RWPE2 (cell line): ENCODE measurements at regions not wholly inside any gene's neighbourhood (a gene's known extent, or its start where the extent isn't known, plus 50 kb on each side); places are given as distances from the start of the nearest gene placed in this dataset.
"Not testable (repeated sequence)": the region's sequence is repeated elsewhere in the genome, so short reads cannot be mapped to it uniquely, and the experiment has no call there.

Experiments used
- ATAC-seq: fragments of 200-7000 bp; cut with Tn5 transposase; 3 replicates; pipeline ENCODE4 v1.9.1; 2021; ENCODE audit warnings: low read depth
- DNase-seq: peaks from one replicate; pipeline ENCODE4 v3.0.0-alpha.2; 2020; ENCODE audit warnings: low spot score
- H3K27ac ChIP-seq: fragments of 450-650 bp; 2 replicates; pipeline ENCODE4 v1.5.1; 2017; ENCODE audit warnings: mild to moderate bottlenecking; ENCODE audit not compliant: poor library complexity, severe bottlenecking
- H3K27me3 ChIP-seq: fragments of 250-450 bp; sonication (Bioruptor Pico); 2 replicates; pipeline ENCODE4 v1.5.1; 2021; ENCODE audit warnings: mild to moderate bottlenecking, moderate library complexity; ENCODE audit not compliant: insufficient read depth, poor library complexity, severe bottlenecking
- H3K36me3 ChIP-seq: fragments of 250-450 bp; sonication (Bioruptor Pico); 2 replicates; pipeline ENCODE4 v1.5.1; 2020; ENCODE audit warnings: low read depth, mild to moderate bottlenecking, moderate library complexity
- H3K4me1 ChIP-seq: fragments of 250-450 bp; sonication (Bioruptor Pico); 2 replicates; pipeline ENCODE4 v1.5.1; 2021; ENCODE audit warnings: mild to moderate bottlenecking, moderate library complexity; ENCODE audit not compliant: insufficient read depth, poor library complexity, severe bottlenecking
- H3K4me3 ChIP-seq: fragments of 250-450 bp; sonication (Bioruptor Pico); 2 replicates; pipeline ENCODE4 v1.5.1; 2021; ENCODE audit warnings: mild to moderate bottlenecking, moderate library complexity; ENCODE audit not compliant: severe bottlenecking
- H3K9me3 ChIP-seq: fragments of 250-450 bp; sonication (Bioruptor Pico); 2 replicates; pipeline ENCODE4 v1.5.1; 2021; ENCODE audit warnings: mild to moderate bottlenecking, moderate library complexity; ENCODE audit not compliant: severe bottlenecking
- TF ChIP-seq, protein P1 (sequence below): fragments of 450-650 bp; IDR thresholded peaks from one replicate; pipeline ENCODE4 v1.5.1; 2017; ENCODE audit warnings: mild to moderate bottlenecking, moderate library complexity; ENCODE audit not compliant: poor library complexity, severe bottlenecking

DNA sequence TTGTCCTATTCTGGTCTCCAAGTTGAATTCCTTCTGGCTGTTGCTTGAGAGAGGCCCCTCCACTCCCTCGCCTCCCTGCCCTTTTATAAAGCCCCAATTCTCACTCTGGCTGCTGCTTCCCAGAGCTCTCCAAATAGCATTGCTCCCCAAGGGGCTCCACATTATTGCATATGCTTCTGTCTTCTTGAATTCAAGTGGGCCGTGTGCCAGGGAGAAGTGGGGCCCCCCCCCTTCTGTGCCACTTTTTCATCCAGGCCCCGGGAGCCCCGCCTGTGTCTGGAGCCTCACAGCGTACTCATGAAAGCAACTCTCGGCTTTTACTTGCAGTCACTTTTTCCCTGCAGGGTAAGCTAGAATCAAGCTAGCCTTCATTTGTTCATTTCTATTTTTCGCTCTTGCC, 265.1 kb downstream of the CCSER2 start:
- no peak for DNase-seq
- no peaks in the 10 kb centered on the region for H3K4me1 ChIP-seq
- no peaks in the 10 kb centered on the region for H3K9me3 ChIP-seq
- H3K4me3 ChIP-seq, result no peak overlapping the region
- H3K27ac ChIP-seq, result no peak overlapping the region
- no peaks in the 10 kb centered on the region for H3K27me3 ChIP-seq
- ATAC-seq, result no peak
- no peaks in the 10 kb centered on the region for H3K36me3 ChIP-seq
- TF ChIP-seq, protein P1, sequence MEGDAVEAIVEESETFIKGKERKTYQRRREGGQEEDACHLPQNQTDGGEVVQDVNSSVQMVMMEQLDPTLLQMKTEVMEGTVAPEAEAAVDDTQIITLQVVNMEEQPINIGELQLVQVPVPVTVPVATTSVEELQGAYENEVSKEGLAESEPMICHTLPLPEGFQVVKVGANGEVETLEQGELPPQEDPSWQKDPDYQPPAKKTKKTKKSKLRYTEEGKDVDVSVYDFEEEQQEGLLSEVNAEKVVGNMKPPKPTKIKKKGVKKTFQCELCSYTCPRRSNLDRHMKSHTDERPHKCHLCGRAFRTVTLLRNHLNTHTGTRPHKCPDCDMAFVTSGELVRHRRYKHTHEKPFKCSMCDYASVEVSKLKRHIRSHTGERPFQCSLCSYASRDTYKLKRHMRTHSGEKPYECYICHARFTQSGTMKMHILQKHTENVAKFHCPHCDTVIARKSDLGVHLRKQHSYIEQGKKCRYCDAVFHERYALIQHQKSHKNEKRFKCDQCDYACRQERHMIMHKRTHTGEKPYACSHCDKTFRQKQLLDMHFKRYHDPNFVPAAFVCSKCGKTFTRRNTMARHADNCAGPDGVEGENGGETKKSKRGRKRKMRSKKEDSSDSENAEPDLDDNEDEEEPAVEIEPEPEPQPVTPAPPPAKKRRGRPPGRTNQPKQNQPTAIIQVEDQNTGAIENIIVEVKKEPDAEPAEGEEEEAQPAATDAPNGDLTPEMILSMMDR, result no peak

DNA sequence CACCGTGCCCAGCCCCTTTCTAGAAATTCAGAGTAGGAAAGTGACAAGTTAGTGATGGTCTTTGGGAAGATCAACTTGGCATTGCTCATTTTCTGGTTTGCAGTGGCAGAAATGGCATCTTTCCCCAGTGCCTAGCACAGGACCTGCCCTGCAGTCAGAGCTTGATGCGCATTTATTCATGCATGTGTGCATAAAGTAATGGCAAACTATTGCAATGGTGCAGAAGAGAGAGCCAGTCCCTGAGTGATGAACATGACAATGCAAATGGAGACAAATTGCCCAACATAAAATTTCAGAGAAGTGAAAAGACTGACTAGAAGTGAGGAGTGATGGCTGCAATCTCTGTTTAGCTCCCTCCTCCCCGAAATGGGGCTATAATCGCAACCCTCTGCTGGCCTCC, 268.2 kb downstream of the CCSER2 start:
- Histone ChIP-seq H3K36me3 (no peaks in the 10 kb centered on the region), H3K9me3 (no peaks in the 10 kb centered on the region), H3K27me3 (no peaks in the 10 kb centered on the region), H3K4me1 (no peaks in the 10 kb centered on the region), H3K4me3 (no peak overlapping the region), H3K27ac (no peak overlapping the region)
- ATAC-seq (no peak), DNase-seq (no peak)
- TF ChIP-seq, protein P1, result no peak

DNA sequence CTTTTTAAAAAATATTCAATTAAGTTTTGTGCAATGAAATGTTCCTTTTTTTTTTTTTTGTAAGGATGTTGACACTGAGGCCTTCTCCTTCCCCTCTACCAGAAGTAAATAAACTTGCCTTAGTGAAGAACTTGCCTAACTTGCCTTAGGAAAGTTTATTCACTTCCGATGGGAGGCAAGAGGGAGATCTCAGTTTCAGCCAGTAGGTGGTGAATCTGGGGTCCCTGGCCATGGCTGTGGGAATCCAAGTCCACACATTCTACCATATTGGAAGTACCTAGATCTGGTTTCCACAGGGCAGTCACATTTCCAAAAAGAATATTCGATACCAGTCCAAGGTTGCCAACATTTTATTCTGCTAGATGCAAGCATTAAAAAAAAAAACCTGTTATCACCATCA, 270.9 kb downstream of the CCSER2 start:
- no peaks in the 10 kb centered on the region for H3K27me3 ChIP-seq
- no peak overlapping the region for H3K27ac ChIP-seq
- H3K4me3 ChIP-seq, result no peak overlapping the region
- TF ChIP-seq, protein P1, result no peak
- no peaks in the 10 kb centered on the region for H3K36me3 ChIP-seq
- DNase-seq (no peak), ATAC-seq (no peak)
- H3K9me3 ChIP-seq, result no peaks in the 10 kb centered on the region
- no peaks in the 10 kb centered on the region for H3K4me1 ChIP-seq

DNA sequence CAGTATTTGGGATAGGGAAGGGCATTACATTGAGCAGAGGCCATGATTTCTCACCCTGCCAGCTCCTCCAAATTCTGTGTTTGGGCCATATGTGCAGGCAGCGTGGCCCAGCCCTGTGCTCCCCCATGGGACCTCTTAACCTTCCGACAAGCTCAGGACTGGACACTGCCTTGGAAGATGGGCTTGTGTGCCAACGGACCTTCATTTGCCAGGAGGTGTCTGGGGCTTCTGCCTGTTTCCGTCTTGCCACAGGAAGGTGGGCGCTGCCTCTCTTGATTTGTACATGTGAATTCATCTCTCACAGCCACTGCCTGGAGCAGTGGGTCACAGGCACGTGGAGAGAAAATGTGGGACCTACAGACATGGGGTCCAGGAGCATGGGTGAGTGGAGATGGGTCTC, 272.6 kb downstream of the CCSER2 start:
- H3K27me3 ChIP-seq, result no peaks in the 10 kb centered on the region
- no peaks in the 10 kb centered on the region for H3K36me3 ChIP-seq
- no peaks in the 10 kb centered on the region for H3K4me1 ChIP-seq
- H3K27ac ChIP-seq, result no peak overlapping the region
- DNase-seq, result no peak
- TF ChIP-seq, protein P1, result no peak
- H3K4me3 ChIP-seq, result no peak overlapping the region
- ATAC-seq, result no peak
- no peaks in the 10 kb centered on the region for H3K9me3 ChIP-seq

DNA sequence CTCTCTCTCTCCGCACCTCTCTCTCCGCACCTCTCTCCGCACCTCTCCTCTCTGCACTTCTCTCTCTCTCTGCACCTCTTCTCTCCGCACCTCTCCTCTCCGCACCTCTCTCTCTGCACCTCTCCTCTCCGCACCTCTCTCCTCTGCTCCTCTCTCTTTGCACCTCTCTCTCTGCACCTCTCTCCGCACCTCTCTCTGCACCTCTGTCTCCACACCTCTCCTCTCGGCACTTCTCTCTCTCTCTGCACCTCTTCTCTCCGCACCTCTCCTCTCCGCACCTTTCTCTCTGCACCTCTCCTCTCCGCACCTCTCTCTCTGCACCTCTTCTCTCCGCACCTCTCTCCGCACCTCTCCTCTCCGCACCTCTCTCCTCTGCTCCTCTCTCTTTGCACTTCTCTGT, 274.2 kb downstream of the CCSER2 start:
- not testable (repeated sequence) for H3K27ac ChIP-seq, H3K27me3 ChIP-seq, H3K4me1 ChIP-seq, DNase-seq, ATAC-seq, H3K9me3 ChIP-seq, H3K36me3 ChIP-seq, H3K4me3 ChIP-seq
